ENCODE measurements at regions not wholly inside any gene's neighbourhood (a gene's known extent, or its start where the extent isn't known, plus 50 kb on each side); places are given as distances from the start of the nearest gene placed in this dataset.

DNA sequence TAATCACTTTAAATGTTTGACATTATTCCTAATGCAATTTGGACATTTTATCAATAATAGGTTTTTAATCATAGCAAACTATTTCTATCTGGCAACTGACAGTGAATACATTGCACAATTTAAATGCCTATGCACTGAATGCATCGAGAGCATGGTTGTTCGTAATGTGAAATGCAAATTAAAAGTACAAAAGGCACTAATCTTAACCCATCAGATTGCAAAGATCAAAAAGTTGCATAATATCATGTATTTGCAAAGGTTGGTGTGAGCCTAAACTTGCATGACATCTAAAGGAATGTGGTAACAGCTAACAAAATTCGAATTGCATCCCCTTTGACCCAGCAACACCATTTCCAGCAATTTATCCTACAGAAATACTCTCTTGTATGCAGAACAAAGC, 469.9 kb upstream of the IRAK1BP1 start:
- FAIRE-seq (no peak), DNase-seq (ENCODE audit: insufficient read length, low spot score) (no peak)
- TF ChIP-seq PAX5 (IDR thresholded peaks at IDR 0.05; ENCODE audit: insufficient read depth, low read length, severe bottlenecking) (no peak), POLR2AphosphoS5 (IDR thresholded peaks at IDR 0.05; ENCODE audit: low read depth, low read length) (no peak), SPI1 (IDR thresholded peaks at IDR 0.05; ENCODE audit: low read depth, low read length) (no peak), POLR2A (IDR thresholded peaks at IDR 0.05; ENCODE audit: low read depth, low read length) (no peak)

DNA sequence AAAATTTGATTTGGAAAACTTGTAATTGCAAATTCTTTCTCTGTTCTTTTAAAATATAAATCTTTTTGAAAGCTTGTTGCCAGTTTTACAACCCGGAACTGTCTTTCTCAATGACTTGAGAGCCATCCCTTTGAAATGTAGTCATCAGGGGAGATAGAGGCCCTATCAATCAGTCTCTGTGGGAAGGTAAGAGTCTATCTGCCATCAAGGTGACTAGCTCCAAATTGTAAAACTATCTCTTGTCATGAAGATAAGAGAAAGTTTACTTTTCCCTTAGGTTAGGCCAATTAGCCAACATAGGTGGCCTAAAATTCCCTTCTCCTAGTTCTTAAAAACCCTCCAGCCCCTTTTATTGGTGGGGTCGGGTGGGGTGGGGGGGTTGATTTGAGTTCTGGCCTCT, 469.1 kb upstream of the IRAK1BP1 start:
- FAIRE-seq = no peak
- no peak for DNase-seq (ENCODE audit: insufficient read length, low spot score)
- TF ChIP-seq SPI1 (IDR thresholded peaks at IDR 0.05; ENCODE audit: low read depth, low read length) (no peak), POLR2A (IDR thresholded peaks at IDR 0.05; ENCODE audit: low read depth, low read length) (no peak), PAX5 (IDR thresholded peaks at IDR 0.05; ENCODE audit: insufficient read depth, low read length, severe bottlenecking) (no peak), TAF1 (IDR thresholded peaks at IDR 0.05; ENCODE audit: low read depth, low read length) (no peak), POU2F2 (IDR thresholded peaks at IDR 0.05; ENCODE audit: low read depth, low read length) (no peak), POLR2AphosphoS5 (IDR thresholded peaks at IDR 0.05; ENCODE audit: low read depth, low read length) (no peak)

DNA sequence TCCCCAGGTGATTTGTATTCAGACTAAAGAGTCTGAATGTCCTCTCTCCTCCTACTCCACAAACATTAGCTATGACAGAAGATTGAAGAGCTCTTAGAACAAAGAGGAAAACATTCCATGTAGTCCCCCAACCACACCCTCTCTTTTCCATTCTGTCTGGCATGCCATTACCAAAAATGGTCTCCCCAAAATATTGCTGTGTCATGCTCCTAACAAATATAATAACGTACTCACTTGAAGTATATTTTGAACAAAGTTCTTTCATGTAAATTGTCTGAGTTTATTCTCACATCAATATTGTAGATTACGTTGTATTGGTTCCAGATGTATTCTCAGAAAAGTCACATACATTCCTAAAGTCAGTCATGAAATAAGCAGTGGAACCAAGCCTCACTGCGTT, 467.3 kb upstream of the IRAK1BP1 start:
- FAIRE-seq = no peak
- TF ChIP-seq POLR2A (IDR thresholded peaks at IDR 0.05; ENCODE audit: low read depth, low read length) (no peak), TAF1 (IDR thresholded peaks at IDR 0.05; ENCODE audit: low read depth, low read length) (no peak), PAX5 (IDR thresholded peaks at IDR 0.05; ENCODE audit: insufficient read depth, low read length, severe bottlenecking) (no peak), POU2F2 (IDR thresholded peaks at IDR 0.05; ENCODE audit: low read depth, low read length) (no peak), POLR2AphosphoS5 (IDR thresholded peaks at IDR 0.05; ENCODE audit: low read depth, low read length) (no peak), SPI1 (IDR thresholded peaks at IDR 0.05; ENCODE audit: low read depth, low read length) (no peak)
- no peak for DNase-seq (ENCODE audit: insufficient read length, low spot score)

DNA sequence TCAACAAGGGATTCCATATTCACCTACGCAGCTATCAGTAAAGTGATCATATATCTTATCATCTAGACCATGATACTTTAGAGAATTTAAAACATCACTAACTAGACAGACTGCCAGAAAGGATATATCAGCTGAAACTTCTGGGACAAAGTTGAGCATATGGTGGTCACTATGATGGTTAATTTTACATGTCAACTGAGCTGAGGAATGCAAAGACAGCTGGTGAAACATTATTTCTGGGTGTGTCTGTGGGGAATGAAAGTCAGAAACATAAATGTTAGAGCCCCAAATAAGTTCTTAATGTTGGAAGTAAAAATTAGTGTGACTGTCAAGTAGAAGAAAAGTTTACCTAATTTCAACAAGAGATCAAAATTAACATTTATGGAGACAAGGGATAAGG, 440.0 kb upstream of the IRAK1BP1 start:
- no peak for TF ChIP-seq TAF1 (IDR thresholded peaks at IDR 0.05; ENCODE audit: low read depth, low read length)
- no peak for TF ChIP-seq POLR2AphosphoS5 (IDR thresholded peaks at IDR 0.05; ENCODE audit: low read depth, low read length)
- TF ChIP-seq SPI1 (IDR thresholded peaks at IDR 0.05; ENCODE audit: low read depth, low read length) = no peak
- no peak for TF ChIP-seq PAX5 (IDR thresholded peaks at IDR 0.05; ENCODE audit: insufficient read depth, low read length, severe bottlenecking)
- no peak for TF ChIP-seq POLR2A (IDR thresholded peaks at IDR 0.05; ENCODE audit: low read depth, low read length)
- FAIRE-seq (no peak), DNase-seq (ENCODE audit: insufficient read length, low spot score) (no peak)

DNA sequence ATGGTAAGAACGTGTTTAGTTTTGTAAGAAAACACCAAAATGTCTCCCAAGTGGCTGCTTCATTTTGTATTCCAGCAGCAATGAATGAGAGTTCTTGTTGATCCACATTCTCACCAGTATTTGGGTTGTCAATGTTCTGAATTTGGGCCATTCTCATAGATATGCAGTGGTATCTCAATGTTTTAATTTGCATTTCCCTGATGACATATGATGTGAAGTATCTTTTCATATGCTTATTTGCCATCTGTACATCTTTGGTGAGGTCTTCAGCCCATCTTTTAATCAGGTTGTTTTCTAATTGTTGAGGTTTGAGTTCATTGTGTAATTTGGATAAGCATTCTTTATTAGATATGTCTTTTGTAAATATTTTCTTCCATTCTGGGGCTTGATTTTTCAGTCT, 436.8 kb upstream of the IRAK1BP1 start:
- no peak for DNase-seq (ENCODE audit: insufficient read length, low spot score)
- no peak for FAIRE-seq
- no peak for TF ChIP-seq SPI1 (IDR thresholded peaks at IDR 0.05; ENCODE audit: low read depth, low read length)
- TF ChIP-seq PAX5 (IDR thresholded peaks at IDR 0.05; ENCODE audit: insufficient read depth, low read length, severe bottlenecking) = no peak
- no peak for TF ChIP-seq POLR2A (IDR thresholded peaks at IDR 0.05; ENCODE audit: low read depth, low read length)
- no peak for TF ChIP-seq POU2F2 (IDR thresholded peaks at IDR 0.05; ENCODE audit: low read depth, low read length)
- no peak for TF ChIP-seq TAF1 (IDR thresholded peaks at IDR 0.05; ENCODE audit: low read depth, low read length)

DNA sequence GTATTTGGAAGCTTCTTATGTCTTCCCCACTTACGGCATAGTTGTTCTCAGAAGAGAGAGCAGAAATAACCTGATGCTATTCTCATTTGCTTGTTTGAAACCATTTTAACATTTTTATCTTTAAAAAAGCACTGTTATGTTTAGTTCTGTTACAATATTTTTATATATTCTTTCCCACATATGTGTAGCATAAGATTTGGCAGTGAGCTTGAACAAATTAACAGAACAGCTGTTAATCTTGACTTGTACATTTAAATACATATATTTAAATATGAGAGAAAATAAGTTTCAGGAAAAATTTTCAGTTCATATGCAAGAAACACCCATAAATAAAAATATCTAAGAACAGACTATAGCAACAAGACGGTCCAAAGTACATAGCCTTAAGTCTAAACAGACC, 431.7 kb upstream of the IRAK1BP1 start:
- no peak for TF ChIP-seq TAF1 (IDR thresholded peaks at IDR 0.05; ENCODE audit: low read depth, low read length)
- TF ChIP-seq POLR2AphosphoS5 (IDR thresholded peaks at IDR 0.05; ENCODE audit: low read depth, low read length) = no peak
- no peak for TF ChIP-seq SPI1 (IDR thresholded peaks at IDR 0.05; ENCODE audit: low read depth, low read length)
- TF ChIP-seq PAX5 (IDR thresholded peaks at IDR 0.05; ENCODE audit: insufficient read depth, low read length, severe bottlenecking) = no peak
- TF ChIP-seq POLR2A (IDR thresholded peaks at IDR 0.05; ENCODE audit: low read depth, low read length) = no peak
- no peak for TF ChIP-seq POU2F2 (IDR thresholded peaks at IDR 0.05; ENCODE audit: low read depth, low read length)
- FAIRE-seq = no peak
- no peak for DNase-seq (ENCODE audit: insufficient read length, low spot score)

DNA sequence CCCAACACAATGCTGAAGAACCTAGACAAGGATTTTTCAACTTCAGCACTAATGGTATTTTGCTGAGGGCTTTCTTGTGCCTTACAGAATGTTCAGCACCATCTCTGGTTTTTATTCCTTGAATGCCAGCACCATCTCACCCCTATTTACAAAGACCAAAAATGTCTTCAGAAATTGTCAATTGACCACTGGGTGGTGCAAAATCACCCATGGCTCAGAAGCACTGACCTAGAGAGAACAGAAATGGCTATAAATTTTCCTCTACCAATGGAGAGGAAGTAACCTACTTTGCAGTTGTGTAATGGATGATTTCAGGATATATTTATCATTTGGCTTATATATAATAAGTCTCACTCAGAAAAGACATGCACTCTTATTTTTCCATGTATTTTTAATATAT, 431.0 kb upstream of the IRAK1BP1 start:
- DNase-seq (ENCODE audit: insufficient read length, low spot score) (no peak), FAIRE-seq (no peak)
- no peak for TF ChIP-seq POU2F2 (IDR thresholded peaks at IDR 0.05; ENCODE audit: low read depth, low read length)

DNA sequence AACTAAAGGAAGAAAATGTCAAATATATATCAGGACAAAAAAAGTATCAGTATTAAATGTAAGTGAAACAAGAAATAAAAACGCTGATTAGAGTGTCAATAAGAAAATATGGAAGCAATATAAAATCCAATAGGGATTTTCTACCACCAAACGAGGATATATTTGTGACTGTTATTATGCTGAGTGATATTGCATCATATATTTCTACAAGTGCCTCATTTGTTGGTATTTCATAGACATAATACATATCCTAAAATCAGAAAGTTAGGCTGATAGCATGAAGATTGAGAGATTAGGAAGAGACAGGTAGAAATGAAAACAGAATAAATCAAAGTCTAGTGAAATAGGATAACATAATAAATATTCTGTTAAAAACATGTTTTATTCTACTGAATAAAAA, 429.2 kb upstream of the IRAK1BP1 start:
- FAIRE-seq = no peak

DNA sequence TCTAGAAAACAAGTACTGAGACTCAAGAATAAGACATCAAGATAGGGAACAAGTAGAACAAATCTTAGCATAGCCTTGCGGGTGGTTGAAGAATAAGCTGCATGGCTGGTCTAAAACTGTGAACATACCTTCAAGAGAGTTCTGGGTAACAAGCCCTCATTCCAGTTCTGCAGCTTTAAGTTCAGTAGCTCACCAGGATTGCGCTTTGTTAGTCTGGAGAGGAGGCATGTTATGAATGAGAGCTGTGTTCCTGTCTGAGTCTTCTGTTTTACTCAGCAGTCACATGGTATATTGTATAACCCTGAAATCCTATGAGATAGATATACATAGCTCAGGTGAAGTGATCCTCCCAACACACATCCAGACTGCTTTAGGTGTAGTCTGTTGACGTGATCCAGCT, 406.6 kb upstream of the IRAK1BP1 start:
- FAIRE-seq (no peak), DNase-seq (ENCODE audit: insufficient read length, low spot score) (no peak)
- TF ChIP-seq POU2F2 (IDR thresholded peaks at IDR 0.05; ENCODE audit: low read depth, low read length) = no peak
- TF ChIP-seq POLR2A (IDR thresholded peaks at IDR 0.05; ENCODE audit: low read depth, low read length) = no peak
- TF ChIP-seq POLR2AphosphoS5 (IDR thresholded peaks at IDR 0.05; ENCODE audit: low read depth, low read length) = no peak
- TF ChIP-seq PAX5 (IDR thresholded peaks at IDR 0.05; ENCODE audit: insufficient read depth, low read length, severe bottlenecking) = no peak
- no peak for TF ChIP-seq TAF1 (IDR thresholded peaks at IDR 0.05; ENCODE audit: low read depth, low read length)
- no peak for TF ChIP-seq SPI1 (IDR thresholded peaks at IDR 0.05; ENCODE audit: low read depth, low read length)

More for the DNA sequence above, 429.2 kb upstream of the IRAK1BP1 start:
- DNase-seq (ENCODE audit: insufficient read length, low spot score) = no peak
- no peak for TF ChIP-seq POLR2A (IDR thresholded peaks at IDR 0.05; ENCODE audit: low read depth, low read length)
- no peak for TF ChIP-seq SPI1 (IDR thresholded peaks at IDR 0.05; ENCODE audit: low read depth, low read length)
- no peak for TF ChIP-seq PAX5 (IDR thresholded peaks at IDR 0.05; ENCODE audit: insufficient read depth, low read length, severe bottlenecking)
- TF ChIP-seq POU2F2 (IDR thresholded peaks at IDR 0.05; ENCODE audit: low read depth, low read length) = no peak
- TF ChIP-seq TAF1 (IDR thresholded peaks at IDR 0.05; ENCODE audit: low read depth, low read length) = no peak
- no peak for TF ChIP-seq POLR2AphosphoS5 (IDR thresholded peaks at IDR 0.05; ENCODE audit: low read depth, low read length)

DNA sequence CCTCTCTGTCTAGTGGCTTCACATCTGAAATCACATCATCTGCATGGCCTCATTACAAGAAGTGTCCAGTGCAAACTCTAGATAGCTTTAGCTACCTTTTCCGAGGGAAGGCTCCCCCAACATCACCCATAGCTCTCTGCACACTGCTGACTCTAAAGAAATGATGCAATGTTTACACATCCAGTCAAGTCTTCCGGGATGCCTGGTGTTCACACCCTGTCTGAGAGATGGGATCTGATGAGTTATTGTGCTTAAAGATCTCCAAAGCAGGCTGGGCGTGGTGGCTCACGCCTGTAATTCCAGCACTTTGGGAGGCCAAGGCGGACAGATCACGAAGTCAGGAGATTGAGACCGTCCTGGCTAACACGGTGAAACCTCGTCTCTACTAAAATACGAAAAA, 404.6 kb upstream of the IRAK1BP1 start:
- DNase-seq (ENCODE audit: insufficient read length, low spot score) (no peak), FAIRE-seq (no peak)
- TF ChIP-seq POLR2A (IDR thresholded peaks at IDR 0.05; ENCODE audit: low read depth, low read length) (no peak), POU2F2 (IDR thresholded peaks at IDR 0.05; ENCODE audit: low read depth, low read length) (no peak), SPI1 (IDR thresholded peaks at IDR 0.05; ENCODE audit: low read depth, low read length) (no peak), TAF1 (IDR thresholded peaks at IDR 0.05; ENCODE audit: low read depth, low read length) (no peak), PAX5 (IDR thresholded peaks at IDR 0.05; ENCODE audit: insufficient read depth, low read length, severe bottlenecking) (no peak), POLR2AphosphoS5 (IDR thresholded peaks at IDR 0.05; ENCODE audit: low read depth, low read length) (no peak)
